ENCODE measurements at regions not wholly inside any gene's neighbourhood (a gene's known extent, or its start where the extent isn't known, plus 50 kb on each side); places are given as distances from the start of the nearest gene placed in this dataset.

GRCh38 chr6:14701946-14702345, 543.9 kb upstream of the JARID2 start:
- TF ChIP-seq GLIS3 (CRISPR knock-in tag; IDR thresholded peaks at IDR 0.05) (no peak), ARNTL (CRISPR knock-in tag; IDR thresholded peaks at IDR 0.05; ENCODE audit: borderline replicate concordance, low read depth) (no peak), CREB5 (CRISPR knock-in tag; IDR thresholded peaks at IDR 0.05; ENCODE audit: low read depth) (no peak), SNAI2 (CRISPR knock-in tag; IDR thresholded peaks at IDR 0.05) (no peak), RARB (CRISPR knock-in tag; IDR thresholded peaks at IDR 0.05) (no peak), ZFP30 (CRISPR knock-in tag; IDR thresholded peaks at IDR 0.05) (no peak), PATZ1 (CRISPR knock-in tag; IDR thresholded peaks at IDR 0.05; ENCODE audit: borderline replicate concordance) (no peak), TCF4 (CRISPR knock-in tag; IDR thresholded peaks at IDR 0.05; ENCODE audit: borderline replicate concordance) (no peak), ZNF565 (CRISPR knock-in tag; conservative IDR thresholded peaks at IDR 0.05; ENCODE audit: low read depth) (no peak), ESRRG (CRISPR knock-in tag; IDR thresholded peaks at IDR 0.05) (no peak)

GRCh38 chr6:14702678-14703077, 543.2 kb upstream of the JARID2 start:
- no peak for TF ChIP-seq PPARA (CRISPR knock-in tag; IDR thresholded peaks at IDR 0.05; ENCODE audit: borderline replicate concordance)
- TF ChIP-seq ZNF565 (CRISPR knock-in tag; conservative IDR thresholded peaks at IDR 0.05; ENCODE audit: low read depth) = no peak
- TF ChIP-seq TSHZ2 (CRISPR knock-in tag; IDR thresholded peaks at IDR 0.05) = no peak
- no peak for TF ChIP-seq CSRNP3 (CRISPR knock-in tag; IDR thresholded peaks at IDR 0.05)
- no peak for TF ChIP-seq SNAI2 (CRISPR knock-in tag; IDR thresholded peaks at IDR 0.05)
- TF ChIP-seq PATZ1 (CRISPR knock-in tag; IDR thresholded peaks at IDR 0.05; ENCODE audit: borderline replicate concordance) = no peak
- no peak for TF ChIP-seq ZNF70 (CRISPR knock-in tag; IDR thresholded peaks at IDR 0.05)
- no peak for TF ChIP-seq OSR1 (CRISPR knock-in tag; IDR thresholded peaks at IDR 0.05)
- no peak for TF ChIP-seq TCF4 (CRISPR knock-in tag; IDR thresholded peaks at IDR 0.05; ENCODE audit: borderline replicate concordance)
- TF ChIP-seq GLIS3 (CRISPR knock-in tag; IDR thresholded peaks at IDR 0.05) = no peak
- TF ChIP-seq CREB5 (CRISPR knock-in tag; IDR thresholded peaks at IDR 0.05; ENCODE audit: low read depth) = no peak
- no peak for TF ChIP-seq TOX (CRISPR knock-in tag; IDR thresholded peaks at IDR 0.05; ENCODE audit: borderline replicate concordance)
- ATAC-seq = no peak

More at GRCh38 chr6:14701946-14702345, 543.9 kb upstream of the JARID2 start:
- ATAC-seq = no peak

- TF ChIP-seq ZC3H10 (CRISPR knock-in tag; IDR thresholded peaks at IDR 0.05) (no peak), ZFP30 (CRISPR knock-in tag; IDR thresholded peaks at IDR 0.05) (no peak), GLIS3 (CRISPR knock-in tag; IDR thresholded peaks at IDR 0.05) (no peak), RARB (CRISPR knock-in tag; IDR thresholded peaks at IDR 0.05) (no peak), ZNF70 (CRISPR knock-in tag; IDR thresholded peaks at IDR 0.05) (no peak), ISL1 (CRISPR knock-in tag; IDR thresholded peaks at IDR 0.05) (no peak), ZNF8 (CRISPR knock-in tag; IDR thresholded peaks at IDR 0.05) (no peak), ZFP3 (CRISPR knock-in tag; IDR thresholded peaks at IDR 0.05) (no peak), TSHZ2 (CRISPR knock-in tag; IDR thresholded peaks at IDR 0.05) (no peak), TCF4 (CRISPR knock-in tag; IDR thresholded peaks at IDR 0.05; ENCODE audit: borderline replicate concordance) (no peak), CSRNP3 (CRISPR knock-in tag; IDR thresholded peaks at IDR 0.05) (no peak)
- ATAC-seq = no peak
Observed at GRCh38 chr6:14703586-14703985, 542.3 kb upstream of the JARID2 start.
